ENCODE measurements at regions not wholly inside any gene's neighbourhood (a gene's known extent, or its start where the extent isn't known, plus 50 kb on each side); places are given as distances from the start of the nearest gene placed in this dataset.

DNA sequence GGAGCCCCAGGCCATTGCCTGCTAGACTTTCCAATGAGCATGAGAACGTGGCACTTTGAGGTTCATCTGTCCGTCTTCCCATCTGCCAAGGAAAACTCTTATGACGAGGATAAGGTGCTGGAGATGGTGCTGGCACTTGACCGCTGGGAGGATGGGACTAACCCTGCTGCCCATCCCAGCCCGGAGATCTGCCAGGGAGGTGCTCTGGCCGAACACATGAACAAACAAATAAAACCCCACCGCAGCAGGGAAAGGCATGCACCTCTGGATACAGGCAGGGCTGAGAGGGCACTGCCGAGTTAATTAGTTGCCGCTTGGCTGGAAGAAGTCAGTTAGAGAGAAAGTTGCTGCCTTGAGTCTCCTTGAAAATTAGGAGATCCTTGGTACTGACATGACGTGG lies 308.4 kb downstream of the AJAP1 start:
- no peak overlapping the region for H3K4me3 ChIP-seq (ENCODE audit: low read depth in 1 of 2, low read length in 2 of 2)
- H3K4me1 ChIP-seq (ENCODE audit: insufficient read depth, low read length): no peaks in the 10 kb centered on the region
- no peaks in the 10 kb centered on the region for H3K9me3 ChIP-seq (ENCODE audit: insufficient read depth, low read length, severe bottlenecking)
- no peaks in the 10 kb centered on the region for H4K20me1 ChIP-seq (ENCODE audit: insufficient read depth, low read length)
- no peaks in the 10 kb centered on the region for H3K36me3 ChIP-seq (ENCODE audit: insufficient read depth, low read length)
- TF ChIP-seq, protein P1, sequence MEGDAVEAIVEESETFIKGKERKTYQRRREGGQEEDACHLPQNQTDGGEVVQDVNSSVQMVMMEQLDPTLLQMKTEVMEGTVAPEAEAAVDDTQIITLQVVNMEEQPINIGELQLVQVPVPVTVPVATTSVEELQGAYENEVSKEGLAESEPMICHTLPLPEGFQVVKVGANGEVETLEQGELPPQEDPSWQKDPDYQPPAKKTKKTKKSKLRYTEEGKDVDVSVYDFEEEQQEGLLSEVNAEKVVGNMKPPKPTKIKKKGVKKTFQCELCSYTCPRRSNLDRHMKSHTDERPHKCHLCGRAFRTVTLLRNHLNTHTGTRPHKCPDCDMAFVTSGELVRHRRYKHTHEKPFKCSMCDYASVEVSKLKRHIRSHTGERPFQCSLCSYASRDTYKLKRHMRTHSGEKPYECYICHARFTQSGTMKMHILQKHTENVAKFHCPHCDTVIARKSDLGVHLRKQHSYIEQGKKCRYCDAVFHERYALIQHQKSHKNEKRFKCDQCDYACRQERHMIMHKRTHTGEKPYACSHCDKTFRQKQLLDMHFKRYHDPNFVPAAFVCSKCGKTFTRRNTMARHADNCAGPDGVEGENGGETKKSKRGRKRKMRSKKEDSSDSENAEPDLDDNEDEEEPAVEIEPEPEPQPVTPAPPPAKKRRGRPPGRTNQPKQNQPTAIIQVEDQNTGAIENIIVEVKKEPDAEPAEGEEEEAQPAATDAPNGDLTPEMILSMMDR (IDR thresholded peaks at IDR 0.05; ENCODE audit: borderline replicate concordance, extremely low read depth, low read length, poor library complexity, severe bottlenecking): no peak
- no peak for TF ChIP-seq EZH2 (IDR thresholded peaks at IDR 0.05; ENCODE audit: borderline replicate concordance, low read depth, low read length, severe bottlenecking)
- H3K9ac ChIP-seq (ENCODE audit: low read depth, low read length): no peak overlapping the region
- DNase-seq: no peak
- no peaks in the 10 kb centered on the region for H3K79me2 ChIP-seq (ENCODE audit: insufficient read depth, low read length)
- H3K27ac ChIP-seq (ENCODE audit: low read length): no peak overlapping the region
- H3K27me3 ChIP-seq (ENCODE audit: insufficient read depth, low read length, poor library complexity): no peaks in the 10 kb centered on the region
- ATAC-seq (ENCODE audit: insufficient read depth, low read depth): no peak
- no peak overlapping the region for H3K4me2 ChIP-seq (ENCODE audit: insufficient read depth, low read length)
- H2AFZ ChIP-seq (ENCODE audit: low read depth, low read length): no peak overlapping the region

DNA sequence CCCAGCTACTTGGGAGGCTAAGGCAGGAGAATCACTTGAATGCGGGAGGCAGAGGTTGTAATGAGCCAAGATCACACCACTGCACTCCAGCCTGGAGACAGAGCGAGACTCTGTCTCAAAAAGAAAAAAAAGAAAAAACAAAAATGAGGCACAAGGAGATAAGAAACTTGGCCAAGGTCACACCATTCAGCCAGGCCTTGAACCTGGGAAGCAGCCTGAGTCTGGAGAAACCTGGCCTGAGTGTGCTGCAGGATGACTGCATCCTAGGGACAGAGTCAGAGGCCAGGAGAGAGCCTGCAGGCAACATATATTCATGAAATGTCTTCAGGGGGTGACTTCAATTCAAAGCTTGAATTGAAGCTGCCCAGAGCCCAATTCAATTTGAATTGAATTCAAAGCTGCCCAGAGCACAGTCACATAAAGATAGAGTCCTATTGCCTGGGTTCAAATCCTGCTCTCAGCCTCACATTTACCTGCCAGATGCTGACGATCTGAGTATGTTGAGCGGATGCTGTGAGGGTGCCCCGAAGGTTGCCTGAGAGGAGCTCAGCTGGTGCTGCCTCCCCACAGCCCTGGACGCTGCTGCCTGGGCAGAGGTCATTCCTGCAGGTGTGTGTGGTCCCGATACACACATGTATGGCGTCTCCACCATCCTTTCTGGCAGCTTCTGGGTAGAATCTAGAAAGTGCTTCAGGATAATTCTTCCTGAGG lies 307.7 kb downstream of the AJAP1 start:
- Histone ChIP-seq H3K9ac (ENCODE audit: low read depth, low read length) (no peak overlapping the region), H3K79me2 (ENCODE audit: insufficient read depth, low read length) (no peaks in the 10 kb centered on the region), H3K4me3 (ENCODE audit: low read depth in 1 of 2, low read length in 2 of 2) (no peak overlapping the region), H3K36me3 (ENCODE audit: insufficient read depth, low read length) (no peaks in the 10 kb centered on the region), H3K9me3 (ENCODE audit: insufficient read depth, low read length, severe bottlenecking) (no peaks in the 10 kb centered on the region), H3K27ac (ENCODE audit: low read length) (no peak overlapping the region), H3K4me2 (ENCODE audit: insufficient read depth, low read length) (no peak overlapping the region), H3K4me1 (ENCODE audit: insufficient read depth, low read length) (no peaks in the 10 kb centered on the region), H2AFZ (ENCODE audit: low read depth, low read length) (no peak overlapping the region), H4K20me1 (ENCODE audit: insufficient read depth, low read length) (no peaks in the 10 kb centered on the region), H3K27me3 (ENCODE audit: insufficient read depth, low read length, poor library complexity) (no peaks in the 10 kb centered on the region)
- TF ChIP-seq, protein P1 (IDR thresholded peaks at IDR 0.05; ENCODE audit: borderline replicate concordance, extremely low read depth, low read length, poor library complexity, severe bottlenecking): no peak
- TF ChIP-seq EZH2 (IDR thresholded peaks at IDR 0.05; ENCODE audit: borderline replicate concordance, low read depth, low read length, severe bottlenecking): no peak
- DNase-seq (no peak), ATAC-seq (ENCODE audit: insufficient read depth, low read depth) (no peak)

- TF ChIP-seq EZH2 (IDR thresholded peaks at IDR 0.05; ENCODE audit: borderline replicate concordance, low read depth, low read length, severe bottlenecking): no peak
- TF ChIP-seq, protein P1 (IDR thresholded peaks at IDR 0.05; ENCODE audit: borderline replicate concordance, extremely low read depth, low read length, poor library complexity, severe bottlenecking): no peak
- Histone ChIP-seq H3K9ac (ENCODE audit: low read depth, low read length) (no peak overlapping the region), H3K4me1 (ENCODE audit: insufficient read depth, low read length) (no peaks in the 10 kb centered on the region), H3K27me3 (ENCODE audit: insufficient read depth, low read length, poor library complexity) (no peaks in the 10 kb centered on the region), H2AFZ (ENCODE audit: low read depth, low read length) (no peak overlapping the region), H3K4me2 (ENCODE audit: insufficient read depth, low read length) (no peak overlapping the region), H3K36me3 (ENCODE audit: insufficient read depth, low read length) (no peaks in the 10 kb centered on the region), H3K27ac (ENCODE audit: low read length) (no peak overlapping the region), H3K9me3 (ENCODE audit: insufficient read depth, low read length, severe bottlenecking) (no peaks in the 10 kb centered on the region), H3K79me2 (ENCODE audit: insufficient read depth, low read length) (no peaks in the 10 kb centered on the region), H3K4me3 (ENCODE audit: low read depth in 1 of 2, low read length in 2 of 2) (no peak overlapping the region), H4K20me1 (ENCODE audit: insufficient read depth, low read length) (no peaks in the 10 kb centered on the region)
- no peak for DNase-seq
- no peak for ATAC-seq (ENCODE audit: insufficient read depth, low read depth)
These were observed 306.5 kb downstream of the AJAP1 start for GRCh38 chr1:4960782-4961475.
